Small intestine (tissue), 7 donors: ENCODE measurements at regions not wholly inside any gene's neighbourhood (a gene's known extent, or its start where the extent isn't known, plus 50 kb on each side); places are given as distances from the start of the nearest gene placed in this dataset.

Experiments
- DNase-seq, 2 donors: peaks; one replicate each; pipeline versions ENCODE4 v3.0.0 to v3.0.0-alpha.2; 2013
- FAIRE-seq: peaks from 2 replicates; lab custom pipeline; 2012; peaks lifted over from hg19 to GRCh38; lab: Jason Lieb, UNC
- H3K27ac ChIP-seq, 3 donors: one replicate each; pipeline ENCODE4 v1.5.1; 2013; ENCODE audit warnings: low read length in 2 of 3, mild to moderate bottlenecking in 2 of 3, control low read depth in 1 of 3, inconsistent platforms in 1 of 3, low read depth in 1 of 3, moderate library complexity in 1 of 3
- H3K27me3 ChIP-seq, 3 donors: one replicate each; pipeline ENCODE4 v1.6.1; 2013; ENCODE audit warnings: low read length in 3 of 3, inconsistent platforms in 1 of 3; ENCODE audit not compliant: control insufficient read depth in 3 of 3, insufficient read depth in 3 of 3
- H3K36me3 ChIP-seq, 3 donors: one replicate each; pipeline ENCODE4 v1.6.1; 2013; ENCODE audit warnings: low read length in 3 of 3, inconsistent platforms in 1 of 3, low read depth in 1 of 3, mild to moderate bottlenecking in 1 of 3, moderate library complexity in 1 of 3; ENCODE audit not compliant: control insufficient read depth in 3 of 3, insufficient read depth in 2 of 3
- H3K4me1 ChIP-seq, 3 donors: one replicate each; pipeline ENCODE4 v1.6.1; 2013; ENCODE audit warnings: low read length in 2 of 3, inconsistent platforms in 1 of 3, low read depth in 1 of 3, mild to moderate bottlenecking in 1 of 3, moderate library complexity in 1 of 3; ENCODE audit not compliant: control insufficient read depth in 3 of 3, insufficient read depth in 2 of 3
- H3K4me3 ChIP-seq, 3 donors: one replicate each; pipeline ENCODE4 v1.5.1; 2013; ENCODE audit warnings: low read length in 3 of 3, control low read depth in 1 of 3, inconsistent platforms in 1 of 3, low read depth in 1 of 3, mild to moderate bottlenecking in 1 of 3, moderate library complexity in 1 of 3
- H3K9me3 ChIP-seq, 2 donors: one replicate each; pipeline ENCODE4 v1.6.1; 2013; ENCODE audit warnings: low read depth in 1 of 2, low read length in 1 of 2; ENCODE audit not compliant: control insufficient read depth in 2 of 2, insufficient read depth in 1 of 2
- WGBS, 3 donors: extraction: QIAGEN DNeasy Blood & Tissue Kit; methylation state at CpG; one replicate each; pipeline ENCODE4 v1.1.7; 2013; 5-methylcytosine and 5-hydroxymethylcytosine counted together
- donor health status: healthy with polysubstance abuse.
- donor health status: control.
- donor health status: control.
- donor health status: Bipolar disorder and iron deficiency.
- donor health status: healthy.

DNA sequence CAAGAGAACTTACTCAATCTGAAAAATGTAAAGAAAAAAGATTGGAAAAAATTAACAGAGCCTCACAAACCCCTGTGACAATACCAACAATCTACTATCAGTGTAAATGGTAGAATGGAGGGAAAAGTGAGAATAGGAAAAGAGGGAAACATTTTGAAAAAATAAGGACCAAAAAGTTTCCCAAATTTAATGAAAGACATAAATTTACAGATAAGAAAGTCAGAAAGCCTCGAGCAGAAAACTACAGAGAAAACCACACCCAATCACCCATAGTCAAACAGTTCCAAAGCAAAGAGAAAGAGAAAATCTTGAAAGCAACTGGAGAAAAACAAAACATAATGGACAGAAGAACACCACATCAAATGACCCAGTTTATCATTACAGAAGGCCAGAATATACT, 142.7 kb upstream of the DIO3 start:
- H3K27me3 ChIP-seq, result no peaks in the 10 kb centered on the region
- H3K9me3 ChIP-seq, result no peaks in the 10 kb centered on the region
- no peak for FAIRE-seq
- no peak for DNase-seq
- H3K4me1 ChIP-seq, result no peaks in the 10 kb centered on the region
- no peak overlapping the region for H3K27ac ChIP-seq
- H3K4me3 ChIP-seq, result no peak overlapping the region
- WGBS, 3 donors, result 14 to 58% (median 26%) methylated on average over 1 of the region's 1 CpG
- H3K36me3 ChIP-seq, result no peaks in the 10 kb centered on the region

GRCh38 chr14:101426466-101426865, 134.8 kb upstream of the DIO3 start:
- no peak overlapping the region for H3K27ac ChIP-seq
- WGBS, 3 donors, result 84 to 91% (median 87%) methylated on average over 3 of the region's 3 CpGs

DNA sequence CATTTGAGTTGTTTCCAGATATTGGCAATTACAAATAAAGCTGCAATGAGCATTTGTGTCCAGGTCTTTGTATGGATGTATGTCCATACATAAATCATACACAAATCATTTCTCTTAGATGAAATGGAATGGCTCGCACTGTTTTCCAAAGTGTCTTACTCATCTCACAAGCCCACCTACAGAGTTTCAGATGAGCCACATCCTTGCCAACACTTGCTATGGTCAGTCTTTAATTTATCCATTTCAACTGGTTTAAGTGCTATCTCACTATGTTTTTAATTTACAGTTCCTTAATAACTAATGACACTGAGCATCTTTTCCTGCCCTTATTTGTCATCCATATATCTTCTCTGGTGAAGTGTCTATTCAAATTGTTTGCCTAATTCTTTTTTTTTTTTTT, 132.9 kb upstream of the DIO3 start:
- peaks cover 0 to 5% of the 10 kb centered on the region in 2 donors for H3K9me3 ChIP-seq
- peaks cover 0 to 4% (median 0%) of the 10 kb centered on the region in 3 donors for H3K27me3 ChIP-seq
- no peaks in the 10 kb centered on the region for H3K36me3 ChIP-seq
- H3K4me1 ChIP-seq, result no peaks in the 10 kb centered on the region
- 90 to 96% (median 93%) methylated on average over 1 of the region's 1 CpG for WGBS, 3 donors
- no peak for DNase-seq
- H3K4me3 ChIP-seq, result no peak overlapping the region
- no peak overlapping the region for H3K27ac ChIP-seq
- FAIRE-seq, result no peak

More at GRCh38 chr14:101426466-101426865, 134.8 kb upstream of the DIO3 start:
- FAIRE-seq (no peak), DNase-seq (no peak)
- H3K36me3 ChIP-seq, result no peaks in the 10 kb centered on the region
- H3K9me3 ChIP-seq, result peaks cover 0 to 5% of the 10 kb centered on the region in 2 donors
- no peak overlapping the region for H3K4me3 ChIP-seq
- no peaks in the 10 kb centered on the region for H3K4me1 ChIP-seq
- no peaks in the 10 kb centered on the region for H3K27me3 ChIP-seq

DNA sequence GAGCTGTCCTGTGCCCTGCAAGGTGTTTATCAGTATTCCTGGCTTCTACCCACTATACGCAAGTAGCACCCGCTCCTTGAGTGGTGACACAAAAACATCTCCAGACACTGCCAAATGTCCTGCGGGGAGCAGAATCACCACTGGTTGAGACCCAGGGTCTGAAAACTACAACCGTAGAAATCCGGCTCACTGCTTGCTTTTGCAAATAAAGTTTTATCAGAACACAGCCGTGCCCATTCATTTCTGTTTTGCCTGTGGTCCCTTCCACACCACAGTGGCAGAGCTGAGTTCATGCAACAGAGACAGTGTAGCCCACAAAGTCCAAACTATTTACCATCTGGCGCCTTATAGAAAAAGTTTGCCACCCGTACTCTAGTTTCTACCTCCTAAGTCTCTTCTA, 125.7 kb upstream of the DIO3 start:
- no peaks in the 10 kb centered on the region for H3K36me3 ChIP-seq
- FAIRE-seq (no peak), DNase-seq (no peak)
- no peaks in the 10 kb centered on the region for H3K9me3 ChIP-seq
- H3K4me1 ChIP-seq, result no peaks in the 10 kb centered on the region
- WGBS, 3 donors, result 87 to 93% (median 93%) methylated on average over 8 of the region's 8 CpGs
- no peak overlapping the region for H3K27ac ChIP-seq
- H3K27me3 ChIP-seq, result peaks cover 0 to 8% (median 0%) of the 10 kb centered on the region in 3 donors
- no peak overlapping the region for H3K4me3 ChIP-seq

DNA sequence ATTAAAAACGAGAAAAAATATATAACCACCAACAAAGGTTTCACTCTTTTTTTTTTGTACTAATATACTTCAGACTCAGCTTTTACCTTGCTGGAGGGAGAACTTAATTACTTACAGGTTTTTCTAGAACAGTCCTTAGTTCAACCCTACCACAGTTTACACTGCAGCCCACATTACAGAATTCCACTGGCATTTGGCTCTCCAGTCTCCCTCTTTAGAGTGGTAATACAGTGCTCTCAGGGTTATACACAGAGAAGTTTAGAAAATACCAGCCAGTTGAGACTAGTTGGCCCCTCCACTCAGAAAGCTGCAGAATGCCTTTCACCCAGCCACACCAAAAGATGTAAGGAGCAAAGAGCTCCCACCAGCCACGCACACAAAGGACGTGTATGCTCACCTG, 122.3 kb upstream of the DIO3 start:
- DNase-seq (no peak), FAIRE-seq (no peak)
- Histone ChIP-seq H3K4me1 (no peaks in the 10 kb centered on the region), H3K9me3 (no peaks in the 10 kb centered on the region), H3K27ac (no peak overlapping the region), H3K36me3 (no peaks in the 10 kb centered on the region), H3K4me3 (no peak overlapping the region), H3K27me3 (peaks cover 0 to 4% (median 0%) of the 10 kb centered on the region in 3 donors)
- WGBS, 3 donors, result 61 to 74% (median 72%) methylated on average over 3 of the region's 3 CpGs

DNA sequence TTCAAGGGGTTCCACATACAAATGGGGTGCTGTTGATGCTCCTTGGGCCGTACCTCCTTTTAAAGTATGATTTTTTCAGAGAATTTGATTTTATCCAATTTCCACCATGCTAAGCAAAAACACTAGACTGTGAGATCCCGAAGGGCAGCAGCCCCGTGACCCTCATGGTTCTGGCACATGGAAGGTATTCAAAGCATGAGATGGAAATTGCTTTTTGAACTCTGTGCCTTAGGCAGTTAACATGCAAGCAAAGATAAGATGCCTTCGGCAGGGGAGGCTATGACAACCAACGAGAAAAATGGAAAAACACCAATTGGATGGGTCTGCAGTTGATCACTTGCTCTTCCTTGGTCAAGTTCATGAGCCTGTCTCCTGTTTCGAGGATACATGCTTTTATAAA, 120.8 kb upstream of the DIO3 start:
- no peaks in the 10 kb centered on the region for H3K4me1 ChIP-seq
- DNase-seq, result peak in 1 of 2 donors; percentile 35
- no peak overlapping the region for H3K27ac ChIP-seq
- H3K9me3 ChIP-seq, result no peaks in the 10 kb centered on the region
- 53 to 70% (median 58%) methylated on average over 6 of the region's 6 CpGs for WGBS, 3 donors
- H3K27me3 ChIP-seq, result peaks cover 0 to 7% (median 0%) of the 10 kb centered on the region in 3 donors
- H3K36me3 ChIP-seq, result no peaks in the 10 kb centered on the region
- no peak overlapping the region for H3K4me3 ChIP-seq
- FAIRE-seq, result no peak

DNA sequence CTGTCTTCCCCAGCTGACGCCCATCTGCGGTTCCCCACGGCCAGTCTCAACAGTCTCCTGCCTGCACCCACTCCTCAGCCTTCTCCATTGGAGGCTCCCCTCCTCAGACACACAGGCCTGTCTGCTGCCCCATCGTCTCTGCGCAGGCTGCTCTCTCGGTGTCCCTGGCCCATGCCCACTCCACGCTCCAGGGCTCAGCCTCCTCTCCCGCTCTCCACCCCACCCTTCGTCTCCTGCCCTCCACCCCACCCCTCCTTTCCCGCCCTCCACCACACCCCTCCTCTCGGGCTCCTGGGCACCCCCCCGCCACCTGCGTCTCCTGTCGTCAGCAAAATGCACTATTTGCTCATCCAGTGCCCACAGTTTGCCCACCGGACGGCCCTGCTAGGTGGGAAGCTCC, 119.6 kb upstream of the DIO3 start:
- FAIRE-seq, result no peak
- no peaks in the 10 kb centered on the region for H3K4me1 ChIP-seq
- 87 to 91% (median 89%) methylated on average over 16 of the region's 16 CpGs for WGBS, 3 donors

GRCh38 chr14:101442451-101442850, 118.8 kb upstream of the DIO3 start:
- FAIRE-seq, result no peak
- WGBS, 3 donors, result 73 to 79% (median 75%) methylated on average over 21 of the region's 21 CpGs
- peak in 1 of 2 donors; percentile 2 for DNase-seq

More for the DNA sequence above, 119.6 kb upstream of the DIO3 start:
- H3K36me3 ChIP-seq, result no peaks in the 10 kb centered on the region
- H3K27me3 ChIP-seq, result peaks cover 0 to 8% (median 0%) of the 10 kb centered on the region in 3 donors
- H3K27ac ChIP-seq, result no peak overlapping the region
- H3K9me3 ChIP-seq, result no peaks in the 10 kb centered on the region
- no peak overlapping the region for H3K4me3 ChIP-seq
- DNase-seq, result no peak

DNA sequence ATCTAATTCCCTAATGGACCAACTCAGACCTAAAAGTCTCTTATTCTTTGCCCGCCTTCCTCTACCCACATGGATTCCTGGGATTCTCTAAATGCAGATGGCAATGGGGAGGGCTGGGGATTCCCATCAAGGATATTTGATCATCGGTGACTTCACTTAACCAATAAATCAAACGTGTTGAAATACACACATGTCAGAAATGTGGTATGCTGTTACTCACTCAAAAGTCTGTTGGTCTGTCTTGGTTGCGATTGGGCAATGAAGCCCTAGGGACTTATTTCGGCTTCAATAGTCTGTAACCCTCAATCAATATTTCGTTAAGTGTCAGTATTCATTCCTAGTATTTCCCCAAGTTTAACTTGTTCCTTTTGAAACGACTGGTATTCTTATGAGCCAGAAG, 117.2 kb upstream of the DIO3 start:
- H3K4me1 ChIP-seq, result no peaks in the 10 kb centered on the region
- no peaks in the 10 kb centered on the region for H3K36me3 ChIP-seq
- H3K27ac ChIP-seq, result no peak overlapping the region
- WGBS, 3 donors, result 76 to 85% (median 81%) methylated on average over 7 of the region's 7 CpGs
- DNase-seq, result no peak
- H3K4me3 ChIP-seq, result no peak overlapping the region
- no peaks in the 10 kb centered on the region for H3K9me3 ChIP-seq
- peaks cover 0 to 10% (median 0%) of the 10 kb centered on the region in 3 donors for H3K27me3 ChIP-seq
- FAIRE-seq, result no peak

More at GRCh38 chr14:101442451-101442850, 118.8 kb upstream of the DIO3 start:
- Histone ChIP-seq H3K27ac (no peak overlapping the region), H3K4me3 (no peak overlapping the region), H3K36me3 (no peaks in the 10 kb centered on the region), H3K4me1 (no peaks in the 10 kb centered on the region), H3K27me3 (peaks cover 0 to 10% (median 0%) of the 10 kb centered on the region in 3 donors), H3K9me3 (no peaks in the 10 kb centered on the region)
